Body of pancreas (tissue), 4 donors: ENCODE measurements at regions not wholly inside any gene's neighbourhood (a gene's known extent, or its start where the extent isn't known, plus 50 kb on each side); places are given as distances from the start of the nearest gene placed in this dataset.

Experiments used
- CTCF ChIP-seq, 7 experiments: fragments of 450-650 bp in 4 of 7; fragments of 200-600 bp in 3 of 7; sonication (generic) in 3 of 7; IDR thresholded peaks; one replicate each; pipeline ENCODE4 v1.5.1; 2016 to 2019; ENCODE audit warnings: antibody characterized with exemption in 7 of 7
- POLR2A ChIP-seq, 3 donors: fragments of 450-650 bp; IDR thresholded peaks; one replicate each; pipeline ENCODE4 v1.6.1; 2016; ENCODE audit warnings: antibody characterized with exemption in 3 of 3, mild to moderate bottlenecking in 2 of 3

- TF ChIP-seq CTCF (IDR thresholded peaks at IDR 0.05) (no peak), POLR2A (IDR thresholded peaks at IDR 0.05) (no peak)
Observed at GRCh38 chr4:11904117-11904535, 475.4 kb upstream of the HS3ST1 start.
